Loucy (cell line): ENCODE measurements at regions not wholly inside any gene's neighbourhood (a gene's known extent, or its start where the extent isn't known, plus 50 kb on each side); places are given as distances from the start of the nearest gene placed in this dataset.

Experiments used
- H2AFZ ChIP-seq: fragments of 200-600 bp; sonication (generic); 2 replicates; pipeline ENCODE4 v1.6.0; 2016; ENCODE audit warnings: antibody characterized with exemption, mild to moderate bottlenecking, low read length, moderate library complexity
- H3F3A ChIP-seq: fragments of 200-600 bp; 2 replicates; pipeline ENCODE4 v1.6.0; 2016; ENCODE audit warnings: antibody characterized with exemption, low read depth, mild to moderate bottlenecking
- H3K27me3 ChIP-seq: fragments of 200-600 bp; sonication (generic); 2 replicates; pipeline ENCODE4 v1.6.1; 2014; ENCODE audit warnings: low read length, mild to moderate bottlenecking; ENCODE audit not compliant: insufficient read depth, poor library complexity, severe bottlenecking
- H3K36me3 ChIP-seq: fragments of 200-600 bp; sonication (generic); 2 replicates; pipeline ENCODE4 v1.6.1; 2016; ENCODE audit warnings: low read length; ENCODE audit not compliant: insufficient read depth
- H3K4me1 ChIP-seq: fragments of 200-600 bp; sonication (generic); 2 replicates; pipeline ENCODE4 v1.5.1; 2014; ENCODE audit warnings: low read length, mild to moderate bottlenecking; ENCODE audit not compliant: insufficient read depth, poor library complexity, severe bottlenecking
- H3K4me2 ChIP-seq: fragments of 200-600 bp; sonication (generic); 2 replicates; pipeline ENCODE4 v1.6.0; 2014; ENCODE audit warnings: antibody characterized with exemption, low read length, low read depth, mild to moderate bottlenecking; ENCODE audit not compliant: poor library complexity, severe bottlenecking
- H3K4me3 ChIP-seq: fragments of 200-600 bp; sonication (generic); 2 replicates; pipeline ENCODE4 v1.5.1; 2014; ENCODE audit warnings: low read length, mild to moderate bottlenecking, mixed read lengths; ENCODE audit not compliant: poor library complexity, severe bottlenecking
- H3K79me2 ChIP-seq: fragments of 200-600 bp; sonication (generic); 2 replicates; pipeline ENCODE4 v1.6.1; 2014; ENCODE audit warnings: low read length; ENCODE audit not compliant: insufficient read depth
- H3K9ac ChIP-seq: fragments of 200-600 bp; sonication (generic); 2 replicates; pipeline ENCODE4 v1.6.0; 2014; ENCODE audit warnings: mild to moderate bottlenecking, low read depth, low read length, moderate library complexity; ENCODE audit not compliant: poor library complexity, severe bottlenecking
- H3K9me2 ChIP-seq: fragments of 200-600 bp; sonication (generic); replicated peaks from 2 replicates; pipeline ENCODE4 v1.6.1; 2016; ENCODE audit warnings: low read depth, low read length, mixed read lengths
- H3K9me3 ChIP-seq: fragments of 200-600 bp; sonication (generic); 2 replicates; pipeline ENCODE4 v1.6.1; 2014; ENCODE audit warnings: mild to moderate bottlenecking, antibody characterized with exemption, low read length, low read depth; ENCODE audit not compliant: insufficient read depth
- H4K20me1 ChIP-seq: fragments of 200-600 bp; sonication (generic); 2 replicates; pipeline ENCODE4 v1.6.0; 2014; ENCODE audit warnings: antibody characterized with exemption, low read length, mild to moderate bottlenecking; ENCODE audit not compliant: insufficient read depth, poor library complexity, severe bottlenecking
- EZH2phosphoT487 ChIP-seq: fragments of 200-600 bp; IDR thresholded peaks from 2 replicates; pipeline ENCODE4 v1.6.1; 2018; ENCODE audit warnings: antibody characterized with exemption, mild to moderate bottlenecking, moderate library complexity, borderline replicate concordance
- TF ChIP-seq, protein P1 (sequence below): fragments of 200-600 bp; sonication (generic); conservative IDR thresholded peaks from 2 replicates; pipeline ENCODE4 v1.5.1; 2014; ENCODE audit warnings: mild to moderate bottlenecking, antibody characterized with exemption, low read length

- no peak for TF ChIP-seq EZH2phosphoT487
- TF ChIP-seq, protein P1, sequence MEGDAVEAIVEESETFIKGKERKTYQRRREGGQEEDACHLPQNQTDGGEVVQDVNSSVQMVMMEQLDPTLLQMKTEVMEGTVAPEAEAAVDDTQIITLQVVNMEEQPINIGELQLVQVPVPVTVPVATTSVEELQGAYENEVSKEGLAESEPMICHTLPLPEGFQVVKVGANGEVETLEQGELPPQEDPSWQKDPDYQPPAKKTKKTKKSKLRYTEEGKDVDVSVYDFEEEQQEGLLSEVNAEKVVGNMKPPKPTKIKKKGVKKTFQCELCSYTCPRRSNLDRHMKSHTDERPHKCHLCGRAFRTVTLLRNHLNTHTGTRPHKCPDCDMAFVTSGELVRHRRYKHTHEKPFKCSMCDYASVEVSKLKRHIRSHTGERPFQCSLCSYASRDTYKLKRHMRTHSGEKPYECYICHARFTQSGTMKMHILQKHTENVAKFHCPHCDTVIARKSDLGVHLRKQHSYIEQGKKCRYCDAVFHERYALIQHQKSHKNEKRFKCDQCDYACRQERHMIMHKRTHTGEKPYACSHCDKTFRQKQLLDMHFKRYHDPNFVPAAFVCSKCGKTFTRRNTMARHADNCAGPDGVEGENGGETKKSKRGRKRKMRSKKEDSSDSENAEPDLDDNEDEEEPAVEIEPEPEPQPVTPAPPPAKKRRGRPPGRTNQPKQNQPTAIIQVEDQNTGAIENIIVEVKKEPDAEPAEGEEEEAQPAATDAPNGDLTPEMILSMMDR: no peak
- H3K4me3 ChIP-seq: no peak overlapping the region
- no peak overlapping the region for H2AFZ ChIP-seq
- no peaks in the 10 kb centered on the region for H3K79me2 ChIP-seq
- no peaks in the 10 kb centered on the region for H3F3A ChIP-seq
- H3K27me3 ChIP-seq: no peaks in the 10 kb centered on the region
- H3K4me2 ChIP-seq: no peak overlapping the region
- H3K9me2 ChIP-seq: no peaks in the 10 kb centered on the region
- no peaks in the 10 kb centered on the region for H4K20me1 ChIP-seq
- no peak overlapping the region for H3K9ac ChIP-seq
- H3K4me1 ChIP-seq: no peaks in the 10 kb centered on the region
- no peaks in the 10 kb centered on the region for H3K36me3 ChIP-seq
- H3K9me3 ChIP-seq: no peaks in the 10 kb centered on the region
Observed at GRCh38 chr16:7804635-7805195, 472.1 kb downstream of the RBFOX1 start.

DNA sequence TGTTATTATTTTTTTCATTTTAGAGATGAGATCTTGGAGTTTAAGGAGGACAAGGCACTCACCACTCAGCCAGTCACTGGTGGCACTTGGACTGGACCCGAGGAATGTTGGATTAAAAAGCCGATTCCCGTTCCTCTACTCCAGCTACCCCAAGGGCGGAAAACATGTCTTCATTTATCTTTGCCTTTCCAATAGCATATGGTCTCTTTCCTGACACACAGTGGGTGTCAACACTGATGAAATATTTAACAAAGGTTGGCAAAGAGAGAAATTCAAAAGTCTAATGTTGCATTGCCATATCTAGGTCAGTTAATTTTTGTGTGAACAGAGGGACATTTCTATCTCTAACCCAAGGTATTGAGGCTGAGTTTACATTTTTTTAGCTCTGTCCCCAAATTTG, 459.7 kb downstream of the RBFOX1 start:
- Histone ChIP-seq H2AFZ (no peak overlapping the region), H3K79me2 (no peaks in the 10 kb centered on the region), H3K4me3 (no peak overlapping the region), H3K9me2 (no peaks in the 10 kb centered on the region), H3K4me1 (no peaks in the 10 kb centered on the region), H3K9me3 (no peaks in the 10 kb centered on the region), H3F3A (no peaks in the 10 kb centered on the region), H3K27me3 (no peaks in the 10 kb centered on the region), H3K9ac (no peak overlapping the region), H3K36me3 (no peaks in the 10 kb centered on the region), H4K20me1 (no peaks in the 10 kb centered on the region), H3K4me2 (no peak overlapping the region)
- TF ChIP-seq, protein P1: no peak
- no peak for TF ChIP-seq EZH2phosphoT487

DNA sequence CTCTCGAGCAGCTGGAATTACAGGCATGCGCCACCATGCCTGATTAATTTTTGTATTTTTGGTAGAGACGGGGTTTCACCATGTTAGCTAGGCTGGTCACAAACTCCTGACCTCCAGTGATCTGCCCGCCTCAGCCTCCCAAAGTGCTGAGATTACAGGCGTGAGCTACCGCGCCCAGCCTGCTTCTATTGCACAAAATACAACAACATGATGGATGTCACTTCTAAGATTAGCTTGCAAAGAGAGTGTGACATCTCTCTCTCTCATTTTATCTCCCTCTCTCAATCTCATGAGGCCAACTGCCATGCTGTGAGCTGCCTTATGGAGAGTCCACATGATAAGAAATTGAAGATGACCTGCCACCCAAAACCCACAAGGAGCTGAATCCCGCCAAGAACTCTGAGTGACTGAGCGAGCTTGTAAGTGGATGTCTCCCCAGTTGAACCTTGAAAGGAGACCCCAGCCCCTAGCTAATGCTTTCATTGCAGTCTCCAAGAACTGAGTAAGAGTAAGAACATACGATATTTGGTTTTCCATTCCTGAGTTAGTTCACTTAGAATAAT, 458.5 kb downstream of the RBFOX1 start:
- no peak overlapping the region for H2AFZ ChIP-seq
- H3K9me3 ChIP-seq: no peaks in the 10 kb centered on the region
- TF ChIP-seq, protein P1: no peak
- TF ChIP-seq EZH2phosphoT487: no peak
- no peaks in the 10 kb centered on the region for H3K27me3 ChIP-seq
- H3K36me3 ChIP-seq: no peaks in the 10 kb centered on the region
- H3K4me2 ChIP-seq: no peak overlapping the region
- H3F3A ChIP-seq: no peaks in the 10 kb centered on the region
- H3K9ac ChIP-seq: no peak overlapping the region
- no peaks in the 10 kb centered on the region for H3K4me1 ChIP-seq
- H3K9me2 ChIP-seq: no peaks in the 10 kb centered on the region
- H3K79me2 ChIP-seq: no peaks in the 10 kb centered on the region
- H3K4me3 ChIP-seq: no peak overlapping the region
- H4K20me1 ChIP-seq: no peaks in the 10 kb centered on the region
